H1 (cell line): ENCODE measurements at regions not wholly inside any gene's neighbourhood (a gene's known extent, or its start where the extent isn't known, plus 50 kb on each side); places are given as distances from the start of the nearest gene placed in this dataset.

ENCODE experiments used
- CTCF ChIA-PET: fragments of 300-600 bp; sonication (Branson Sonifier 250); formaldehyde crosslinking; loops from one replicate; lab custom pipeline; 2021; ENCODE audit not compliant: partially characterized antibody; lab: Charles Lee
- POLR2A ChIA-PET: fragments of 300-600 bp; sonication (Branson Sonifier 250); formaldehyde crosslinking; loops from one replicate; lab custom pipeline; 2021; ENCODE audit warnings: inconsistent platforms; ENCODE audit not compliant: partially characterized antibody; lab: Charles Lee
- DNase-seq, 2 experiments: peaks; one replicate each; pipeline versions ENCODE4 v3.0.0 to v3.0.0-alpha.2; 2010 to 2022; ENCODE audit warnings: low spot score in 2 of 2, low read depth in 1 of 2, mixed read lengths in 1 of 2
- FAIRE-seq: peaks from 2 replicates; lab custom pipeline; 2011; peaks lifted over from hg19 to GRCh38; lab: Jason Lieb, UNC
- H2AFZ ChIP-seq: 2 replicates; pipeline ENCODE4 v1.8.1; 2012; ENCODE audit warnings: low read length, inconsistent platforms
- H2AK5ac ChIP-seq: 2 replicates; pipeline ENCODE4 v1.6.1; 2013; ENCODE audit warnings: low read depth, low read length
- H2BK120ac ChIP-seq: replicated peaks from 2 replicates; pipeline ENCODE3; 2013; ENCODE audit warnings: low read depth, low read length, inconsistent platforms
- H2BK12ac ChIP-seq: 2 replicates; pipeline ENCODE4 v1.6.1; 2013; ENCODE audit warnings: low read depth, low read length
- H2BK15ac ChIP-seq: 2 replicates; pipeline ENCODE4 v1.6.1; 2013; ENCODE audit warnings: low read length
- H2BK20ac ChIP-seq: 2 replicates; pipeline ENCODE4 v1.6.1; 2013; ENCODE audit warnings: low read length
- H2BK5ac ChIP-seq: 2 replicates; pipeline ENCODE4 v1.6.1; 2013; ENCODE audit warnings: low read depth, low read length
- H3K14ac ChIP-seq: 2 replicates; pipeline ENCODE4 v1.6.1; 2013; ENCODE audit warnings: inconsistent platforms; ENCODE audit not compliant: insufficient read length
- H3K18ac ChIP-seq: 2 replicates; pipeline ENCODE4 v1.6.1; 2013; ENCODE audit warnings: low read length; ENCODE audit errors: extremely low read depth
- H3K23ac ChIP-seq: 2 replicates; pipeline ENCODE4 v1.6.1; 2013; ENCODE audit warnings: inconsistent platforms; ENCODE audit not compliant: insufficient read length
- H3K23me2 ChIP-seq: 2 replicates; pipeline ENCODE4 v1.6.1; 2013; ENCODE audit warnings: low read depth, low read length
- H3K27ac ChIP-seq: 2 replicates; pipeline ENCODE4 v1.6.1; 2011; ENCODE audit warnings: low read depth, low read length, inconsistent platforms
- H3K27me3 ChIP-seq, 4 experiments: replicated peaks in 1 of 4; 1 replicate in 1 of 4; 2 replicates in 3 of 4; pipeline versions ENCODE4 v1.6.1 to v1.8.1; 2011 to 2013; ENCODE audit warnings: low read length in 3 of 4, mild to moderate bottlenecking in 3 of 4, inconsistent platforms in 2 of 4, mixed read lengths in 2 of 4, moderate library complexity in 1 of 4; ENCODE audit not compliant: control insufficient read depth in 3 of 4, insufficient read depth in 3 of 4; ENCODE audit errors: extremely low read depth in 1 of 4
- H3K36me3 ChIP-seq, 4 experiments: 2 replicates each; pipeline versions ENCODE4 v1.6.1 to v1.8.1; 2011 to 2013; ENCODE audit warnings: mild to moderate bottlenecking in 4 of 4, low read length in 3 of 4, moderate library complexity in 2 of 4, control low read depth in 1 of 4, inconsistent platforms in 1 of 4; ENCODE audit not compliant: insufficient read depth in 4 of 4, control insufficient read depth in 2 of 4
- H3K4ac ChIP-seq: replicated peaks from 2 replicates; pipeline ENCODE3; 2013; ENCODE audit warnings: low read length, low read depth, mixed read lengths, inconsistent platforms; ENCODE audit not compliant: insufficient read length
- H3K4me1 ChIP-seq, 4 experiments: replicated peaks in 1 of 4; 1 replicate in 1 of 4; 2 replicates in 3 of 4; pipeline versions ENCODE4 v1.6.1 to v1.8.1; 2011 to 2013; ENCODE audit warnings: low read length in 3 of 4, inconsistent platforms in 2 of 4, mixed read lengths in 1 of 4; ENCODE audit not compliant: insufficient read depth in 4 of 4, control insufficient read depth in 3 of 4
- H3K4me2 ChIP-seq, 2 experiments: 2 replicates each; pipeline versions ENCODE4 v1.6.1 to v1.8.1; 2011 to 2013; ENCODE audit warnings: low read depth in 2 of 2, low read length in 2 of 2, control low read depth in 1 of 2, inconsistent platforms in 1 of 2, mild to moderate bottlenecking in 1 of 2; ENCODE audit not compliant: insufficient read depth in 1 of 2
- H3K4me3 ChIP-seq, 4 experiments: fragments of 200-600, 300-600 bp in 1 of 4; sonication (generic), shearing (Covaris generic), sonication (Bioruptor Twin) in 1 of 4; 2 replicates each; pipeline versions ENCODE4 v1.5.1 to v1.8.1; 2011 to 2016; ENCODE audit warnings: low read length in 4 of 4, low read depth in 3 of 4, control low read depth in 2 of 4, inconsistent platforms in 2 of 4, mild to moderate bottlenecking in 2 of 4, mixed read lengths in 1 of 4, moderate library complexity in 1 of 4; ENCODE audit not compliant: insufficient read depth in 2 of 4; ENCODE audit errors: extremely low read depth in 1 of 4
- H3K56ac ChIP-seq: replicated peaks from 2 replicates; pipeline ENCODE3; 2013; ENCODE audit warnings: low read depth, mild to moderate bottlenecking, mixed read lengths, low read length, inconsistent platforms; ENCODE audit not compliant: insufficient read length
- H3K79me1 ChIP-seq: 2 replicates; pipeline ENCODE4 v1.6.1; 2013; ENCODE audit warnings: low read depth, low read length, control low read depth
- H3K79me2 ChIP-seq, 2 experiments: 2 replicates each; pipeline versions ENCODE4 v1.6.1 to v1.8.1; 2012 to 2013; ENCODE audit warnings: low read length in 2 of 2, mild to moderate bottlenecking in 2 of 2, inconsistent platforms in 1 of 2; ENCODE audit not compliant: insufficient read depth in 2 of 2, control insufficient read depth in 1 of 2
- H3K9ac ChIP-seq, 4 experiments: replicated peaks in 1 of 4; 1 replicate in 1 of 4; 2 replicates in 3 of 4; pipeline versions ENCODE4 v1.6.1 to v1.8.1; 2011 to 2013; ENCODE audit warnings: low read depth in 3 of 4, low read length in 3 of 4, control low read depth in 2 of 4, mild to moderate bottlenecking in 2 of 4, moderate library complexity in 2 of 4, inconsistent platforms in 1 of 4; ENCODE audit errors: extremely low read depth in 1 of 4
- H3K9me3 ChIP-seq, 2 experiments: 2 replicates each; pipeline versions ENCODE4 v1.6.1 to v1.8.1; 2012 to 2013; ENCODE audit warnings: mild to moderate bottlenecking in 2 of 2, moderate library complexity in 2 of 2, control low read depth in 1 of 2, inconsistent platforms in 1 of 2, low read depth in 1 of 2, low read length in 1 of 2, mixed read lengths in 1 of 2; ENCODE audit not compliant: insufficient read depth in 2 of 2
- H4K20me1 ChIP-seq, 2 experiments: replicated peaks in 1 of 2; 2 replicates each; pipeline versions ENCODE3 to v1.8.1; 2011 to 2013; ENCODE audit warnings: inconsistent platforms in 2 of 2, low read length in 2 of 2, mild to moderate bottlenecking in 1 of 2; ENCODE audit not compliant: insufficient read depth in 2 of 2, control insufficient read depth in 1 of 2
- H4K5ac ChIP-seq: 2 replicates; pipeline ENCODE4 v1.6.1; 2013; ENCODE audit warnings: low read length, low read depth, mixed read lengths, inconsistent platforms; ENCODE audit not compliant: insufficient read length
- H4K8ac ChIP-seq: 2 replicates; pipeline ENCODE4 v1.8.0; 2013; ENCODE audit warnings: mild to moderate bottlenecking, moderate library complexity, low read length, inconsistent platforms; ENCODE audit not compliant: insufficient read depth; ENCODE audit errors: extremely low read depth
- H4K91ac ChIP-seq: replicated peaks from 2 replicates; pipeline ENCODE3; 2013; ENCODE audit warnings: low read length, mixed read lengths, inconsistent platforms; ENCODE audit not compliant: insufficient read length
- ATF3 ChIP-seq: IDR thresholded peaks from 2 replicates; pipeline ENCODE4 v1.6.1; 2011; ENCODE audit warnings: low read depth, mild to moderate bottlenecking, low read length; ENCODE audit not compliant: insufficient read depth
- BCL11A ChIP-seq, 2 experiments: IDR thresholded peaks; one replicate each; pipeline ENCODE4 v1.6.1; 2011; ENCODE audit warnings: low read depth in 2 of 2, low read length in 2 of 2, mild to moderate bottlenecking in 2 of 2
- CEBPB ChIP-seq: IDR thresholded peaks from 2 replicates; pipeline ENCODE4 v1.6.1; 2012; ENCODE audit warnings: low read depth, low read length
- CHD2 ChIP-seq: IDR thresholded peaks from 2 replicates; pipeline ENCODE4 v1.6.1; 2012; ENCODE audit warnings: low read length, improper control_type of control experiment
- JUN ChIP-seq: IDR thresholded peaks from 2 replicates; pipeline ENCODE4 v1.6.1; 2011; ENCODE audit warnings: low read depth, mild to moderate bottlenecking, improper control_type of control experiment, low read length
- KDM4A ChIP-seq: IDR thresholded peaks from one replicate; pipeline ENCODE4 v1.7.1; 2012; ENCODE audit warnings: low read depth, mild to moderate bottlenecking, moderate library complexity, low read length, inconsistent platforms; ENCODE audit not compliant: severe bottlenecking
- NANOG ChIP-seq: IDR thresholded peaks from 2 replicates; pipeline ENCODE4 v1.6.1; 2011; ENCODE audit warnings: low read length, low read depth, mild to moderate bottlenecking, inconsistent platforms; ENCODE audit not compliant: insufficient read depth, poor library complexity, severe bottlenecking
- RNF2 ChIP-seq: fragments of 200-900, 300-1000 bp; sonication (generic); IDR thresholded peaks from 2 replicates; pipeline ENCODE4 v1.7.1; 2016; ENCODE audit warnings: borderline replicate concordance, low read depth, mild to moderate bottlenecking, antibody characterized with exemption, low read length; ENCODE audit not compliant: poor library complexity, severe bottlenecking; ENCODE audit errors: missing control alignments
- RXRA ChIP-seq: IDR thresholded peaks from 2 replicates; pipeline ENCODE4 v1.6.1; 2011; ENCODE audit warnings: low read depth, mild to moderate bottlenecking, low read length, moderate library complexity; ENCODE audit not compliant: insufficient read depth
- SAP30 ChIP-seq: fragments of 300-600 bp; sonication (generic); IDR thresholded peaks from 2 replicates; pipeline ENCODE4 v1.7.1; 2012; ENCODE audit warnings: low read length, moderate library complexity, mild to moderate bottlenecking, inconsistent platforms; ENCODE audit not compliant: insufficient read depth, insufficient replicate concordance
- SIRT6 ChIP-seq: IDR thresholded peaks from one replicate; pipeline ENCODE4 v1.7.1; 2012; ENCODE audit warnings: low read length, inconsistent platforms
- SP1 ChIP-seq: IDR thresholded peaks from 2 replicates; pipeline ENCODE4 v1.6.1; 2011; ENCODE audit warnings: low read depth, low read length
- SUZ12 ChIP-seq: fragments of 200-600 bp; sonication (generic); IDR thresholded peaks from 2 replicates; pipeline ENCODE4 v1.6.1; 2012; ENCODE audit warnings: mild to moderate bottlenecking, inconsistent platforms, low read length, moderate library complexity, mixed read lengths
- TCF12 ChIP-seq: IDR thresholded peaks from 2 replicates; pipeline ENCODE4 v1.6.1; 2011; ENCODE audit warnings: low read depth, mild to moderate bottlenecking, low read length
- WGBS, 2 experiments: shearing (Covaris generic) in 1 of 2; methylation state at CpG; one replicate each; pipeline versions ENCODE4 v1.1.6 to v1.1.7; 2013 to 2015; ENCODE audit warnings: low lambda C conversion rate in 2 of 2, mixed read lengths in 2 of 2, inconsistent platforms in 1 of 2, low coverage in 1 of 2, missing lambda C conversion rate in 1 of 2; ENCODE audit not compliant: insufficient replicate concordance in 2 of 2, insufficient coverage in 1 of 2, insufficient read length in 1 of 2; ENCODE audit errors: extremely low coverage in 1 of 2, missing lambda C conversion rate in 1 of 2; 5-methylcytosine and 5-hydroxymethylcytosine counted together

- Histone ChIP-seq H3K4me3 (no peak overlapping the region), H3K4me1 (no peaks in the 10 kb centered on the region), H3K4ac (no peak overlapping the region), H3K56ac (no peak overlapping the region), H4K8ac (no peak overlapping the region), H4K20me1 (no peaks in the 10 kb centered on the region), H3K23ac (no peak overlapping the region), H4K91ac (no peak overlapping the region), H3K27ac (no peak overlapping the region), H3K18ac (no peak overlapping the region), H4K5ac (no peak overlapping the region), H2BK20ac (no peak overlapping the region), H3K27me3 (no peaks in the 10 kb centered on the region), H3K9ac (no peak overlapping the region), H3K14ac (no peak overlapping the region), H2BK120ac (no peak overlapping the region), H3K23me2 (no peaks in the 10 kb centered on the region), H3K36me3 (no peaks in the 10 kb centered on the region), H2AFZ (no peak overlapping the region), H2BK5ac (no peak overlapping the region), H3K79me1 (no peaks in the 10 kb centered on the region), H3K4me2 (no peak overlapping the region), H2BK15ac (no peak overlapping the region), H2BK12ac (no peak overlapping the region), H2AK5ac (no peak overlapping the region), H3K79me2 (no peaks in the 10 kb centered on the region), H3K9me3 (no peaks in the 10 kb centered on the region)
- FAIRE-seq: no peak
- CTCF ChIA-PET: interaction anchor here (1.0 kb wide), 1 partner anchor 619 kb away, joined by 3 read pairs; no protein-coding TSS in a partner anchor
- 96% methylated on average over 4 of the region's 4 CpGs; no CpG with 5 or more reads in 1 of the 2 experiments for WGBS, 2 experiments
- POLR2A ChIA-PET: no interaction called here
- DNase-seq: no peak
- TF ChIP-seq KDM4A: no peak
- TF ChIP-seq SP1: no peak
- TF ChIP-seq NANOG: no peak
- TF ChIP-seq TCF12: no peak
- no peak for TF ChIP-seq RXRA
- no peak for TF ChIP-seq ATF3
- TF ChIP-seq JUN: no peak
- no peak for TF ChIP-seq BCL11A (IDR thresholded peaks at IDR 0.05; ENCODE audit: low read depth in 2 of 2, low read length in 2 of 2)
- no peak for TF ChIP-seq SAP30
- TF ChIP-seq CEBPB: no peak
- TF ChIP-seq SIRT6: no peak
- TF ChIP-seq SUZ12: no peak
- no peak for TF ChIP-seq RNF2
- no peak for TF ChIP-seq CHD2
Measured at GRCh38 chr5:4383102-4383501, 757.0 kb upstream of the ADAMTS16 start.
